GM21360 (cell line): ENCODE measurements at regions not wholly inside any gene's neighbourhood (a gene's known extent, or its start where the extent isn't known, plus 50 kb on each side); places are given as distances from the start of the nearest gene placed in this dataset.

Experiments used
- ATAC-seq: cut with Tn5 transposase; IDR thresholded peaks from one replicate; pipeline ENCODE4 v1.9.1; 2021; ENCODE audit warnings: mild to moderate bottlenecking, moderate library complexity; ENCODE audit not compliant: unreplicated experiment

DNA sequence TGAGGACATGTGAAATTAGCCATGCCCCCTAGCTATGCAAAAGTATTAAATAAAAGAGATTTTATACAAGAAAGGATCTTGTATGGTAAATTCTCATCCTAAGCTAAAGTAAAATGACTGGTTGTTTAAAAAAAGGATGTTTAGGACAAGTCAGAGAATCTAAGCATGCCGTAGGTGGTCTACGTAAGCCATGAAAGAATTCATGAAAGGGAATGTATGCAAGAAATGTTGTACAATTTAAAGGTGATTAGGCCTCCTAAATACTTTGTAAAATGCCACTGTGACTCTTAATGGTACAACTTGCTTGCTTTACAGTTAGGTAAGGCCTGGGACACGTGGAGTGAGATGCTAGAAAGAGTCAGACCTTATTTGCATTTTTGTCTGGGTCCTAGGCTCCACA lies 209.0 kb downstream of the EFHB start:
- no peak for ATAC-seq

DNA sequence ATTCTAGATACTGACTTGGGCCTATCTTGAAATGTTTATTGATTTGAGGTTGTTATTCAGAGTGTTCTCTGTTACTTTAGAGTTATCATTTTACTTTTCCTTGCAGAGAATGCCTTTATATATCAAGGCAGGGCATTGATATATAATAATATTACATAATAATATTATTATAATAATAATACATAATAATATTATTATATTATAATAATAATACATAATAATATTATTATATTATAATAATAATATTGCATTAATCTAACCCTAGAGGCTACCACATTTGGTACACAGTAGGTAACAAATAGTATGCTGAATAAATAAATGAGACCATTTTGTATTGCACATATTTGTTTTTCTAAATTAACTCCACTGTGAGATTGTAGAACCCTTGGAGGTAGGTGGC lies 216.3 kb downstream of the EFHB start:
- no peak for ATAC-seq

GRCh38 chr3:19711160-19711782 lies 222.7 kb downstream of the EFHB start:
- peak; percentile 77 for ATAC-seq

DNA sequence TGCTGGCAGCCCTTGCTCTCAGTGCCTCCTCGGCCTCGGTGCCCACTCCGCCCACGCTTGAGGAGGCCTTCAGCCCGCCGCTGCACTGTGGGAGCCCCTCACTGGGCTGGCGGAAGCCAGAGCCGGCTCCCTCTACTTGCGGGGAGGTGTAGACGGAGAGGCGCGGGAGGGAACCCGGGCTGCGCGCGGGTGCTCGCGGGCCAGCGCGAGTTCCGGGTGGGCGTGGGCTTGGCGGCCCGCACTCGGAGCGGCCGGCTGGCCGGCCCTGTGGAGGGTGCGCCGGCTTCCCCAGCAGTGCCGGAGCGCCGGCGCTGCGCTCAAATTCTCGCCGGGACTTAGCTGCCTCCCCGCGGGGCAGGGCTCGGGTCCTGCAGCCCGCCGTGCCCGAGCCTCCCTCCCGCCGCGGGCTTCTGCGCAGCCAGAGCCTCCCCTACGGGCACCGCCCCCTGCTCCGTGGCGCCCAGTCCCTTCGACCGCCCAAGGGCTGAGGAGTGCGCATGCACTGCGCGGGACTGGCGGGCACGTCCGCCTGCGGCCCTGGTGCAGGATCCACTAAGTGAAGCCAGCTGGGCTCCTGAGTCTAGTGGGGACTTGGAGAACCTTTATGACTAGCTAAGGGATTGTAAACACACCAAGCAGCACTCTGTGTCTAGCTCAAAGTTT lies 231.5 kb downstream of the EFHB start:
- ATAC-seq: no peak

DNA sequence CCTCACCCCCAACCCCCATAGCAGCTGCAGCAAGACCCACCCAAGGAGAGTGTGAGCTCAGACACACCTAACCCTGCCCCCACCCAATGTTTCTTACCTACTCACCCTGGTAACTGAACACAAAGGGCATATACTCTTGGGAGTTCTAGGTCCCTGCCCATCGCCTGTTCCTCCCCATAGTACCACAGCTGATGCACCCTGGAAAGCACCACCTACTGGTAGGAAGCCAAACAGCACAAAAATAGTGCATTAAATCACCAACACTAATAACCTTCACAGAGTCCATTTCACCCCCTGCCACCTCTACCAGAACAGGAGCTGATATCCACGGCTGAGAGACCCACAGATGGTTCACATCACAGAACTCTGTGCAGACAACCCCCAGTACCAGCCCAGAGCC lies 245.2 kb downstream of the EFHB start:
- no peak for ATAC-seq

GRCh38 chr3:19668163-19668562 lies 265.9 kb downstream of the EFHB start:
- no peak for ATAC-seq

- no peak for ATAC-seq
Observed at GRCh38 chr3:19662486-19662885, 271.5 kb downstream of the EFHB start.

DNA sequence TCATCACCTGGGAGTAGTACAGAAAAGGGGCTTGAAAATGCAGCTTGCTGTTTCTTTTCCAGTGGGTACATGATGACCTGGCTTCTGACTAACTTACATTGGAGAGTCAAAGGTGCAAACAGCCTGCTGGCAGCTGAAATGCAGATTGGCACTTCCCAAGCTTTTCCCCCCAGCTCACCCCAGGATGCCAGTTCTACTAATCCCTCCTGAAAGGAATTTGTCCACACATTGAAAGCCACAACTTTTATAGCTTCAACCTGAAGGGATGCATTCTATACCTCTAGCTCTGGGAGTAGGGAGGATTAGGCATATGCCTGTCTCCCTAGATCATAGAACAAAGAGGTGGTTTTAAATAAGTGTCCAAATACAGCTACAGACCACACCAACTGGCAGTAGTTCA lies 281.7 kb downstream of the EFHB start:
- ATAC-seq: no peak

GRCh38 chr3:19645093-19645492 lies 288.9 kb downstream of the EFHB start:
- peak; percentile 70 for ATAC-seq

GRCh38 chr3:19644405-19644804 lies 289.6 kb downstream of the EFHB start:
- peak; percentile 73 for ATAC-seq

DNA sequence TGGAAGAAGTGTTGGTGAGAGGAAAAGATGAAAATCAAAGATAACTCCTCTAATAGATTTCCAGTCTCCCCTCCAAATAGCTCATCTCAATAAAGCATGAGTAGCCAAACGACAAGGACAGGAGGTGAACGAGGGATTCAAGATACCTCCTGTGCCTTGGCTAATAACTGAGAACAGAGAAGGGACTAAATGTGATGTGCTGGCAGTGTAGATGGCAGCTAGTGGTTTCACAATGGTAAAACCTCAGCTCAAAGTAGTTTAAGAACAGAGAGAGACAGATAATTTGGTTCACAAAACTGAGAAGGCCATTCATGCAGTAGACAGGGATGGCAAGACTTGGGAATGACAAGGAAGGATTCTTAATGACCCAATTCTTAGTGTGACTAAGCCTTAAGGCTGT lies 292.6 kb downstream of the EFHB start:
- no peak for ATAC-seq

DNA sequence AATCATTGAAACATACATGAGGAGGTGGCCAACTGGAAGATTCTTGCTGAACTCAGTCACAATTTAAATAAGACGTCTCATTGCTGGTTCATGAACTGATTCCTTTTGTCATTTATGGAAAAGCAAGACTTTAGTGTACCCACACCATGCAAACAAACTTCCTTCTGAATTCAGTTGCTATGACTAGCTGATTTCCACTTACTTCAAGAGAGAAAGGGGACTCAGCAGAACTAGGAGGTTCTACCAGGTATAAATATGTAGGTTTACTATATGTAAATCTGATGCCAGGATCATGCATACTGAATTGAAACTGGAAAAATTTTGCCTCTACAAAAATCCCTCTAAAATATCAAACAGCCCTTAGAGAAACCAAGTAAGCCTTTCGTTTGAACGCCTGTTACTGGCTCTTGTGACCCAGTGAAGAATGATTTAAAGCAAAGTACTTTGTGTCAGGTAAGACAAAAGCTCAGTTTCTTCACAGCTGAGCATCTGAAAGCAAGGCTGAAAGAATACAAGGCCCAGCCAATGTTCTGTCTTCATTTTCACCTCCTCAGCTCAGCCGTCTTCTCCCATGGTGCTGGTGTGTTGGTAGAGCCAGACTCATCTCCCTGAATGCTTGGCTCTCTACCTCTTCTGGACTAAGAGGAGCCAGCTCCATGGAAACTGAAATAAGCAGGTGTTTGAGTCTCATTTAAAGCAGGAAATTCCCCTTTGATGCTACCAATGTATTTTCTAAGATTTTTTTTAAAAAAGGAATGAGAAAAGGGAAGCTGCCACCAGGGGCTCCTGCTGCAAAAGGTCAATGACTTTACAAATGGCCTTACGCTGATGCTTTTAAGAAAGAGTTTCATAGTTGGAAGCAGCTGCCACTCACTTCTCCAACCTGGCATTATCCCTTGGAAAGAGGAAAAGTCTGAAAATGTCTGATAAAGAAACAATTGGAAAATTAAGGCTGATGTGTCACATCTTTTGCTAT lies 301.6 kb downstream of the EFHB start:
- no peak for ATAC-seq

DNA sequence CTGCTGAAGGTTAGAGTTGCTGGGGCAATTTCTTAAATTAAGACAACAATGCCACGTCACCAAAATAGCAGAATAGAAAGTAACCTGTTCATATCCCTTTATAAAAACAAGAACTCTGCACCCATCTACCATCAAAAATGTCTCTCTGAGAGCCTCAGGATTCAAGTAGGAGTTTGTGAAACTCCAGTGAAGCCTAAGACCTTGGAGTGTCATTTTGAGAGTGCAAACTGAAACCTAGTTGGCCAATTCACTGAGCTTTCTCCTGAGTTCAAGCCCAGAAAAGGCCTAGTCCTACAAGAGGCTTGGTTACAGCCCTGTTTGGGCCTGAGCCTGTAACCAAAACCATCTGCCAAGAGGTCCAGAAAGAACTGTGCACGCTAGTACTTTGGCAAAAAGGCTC lies 335.1 kb downstream of the EFHB start:
- peak; percentile 93 for ATAC-seq

DNA sequence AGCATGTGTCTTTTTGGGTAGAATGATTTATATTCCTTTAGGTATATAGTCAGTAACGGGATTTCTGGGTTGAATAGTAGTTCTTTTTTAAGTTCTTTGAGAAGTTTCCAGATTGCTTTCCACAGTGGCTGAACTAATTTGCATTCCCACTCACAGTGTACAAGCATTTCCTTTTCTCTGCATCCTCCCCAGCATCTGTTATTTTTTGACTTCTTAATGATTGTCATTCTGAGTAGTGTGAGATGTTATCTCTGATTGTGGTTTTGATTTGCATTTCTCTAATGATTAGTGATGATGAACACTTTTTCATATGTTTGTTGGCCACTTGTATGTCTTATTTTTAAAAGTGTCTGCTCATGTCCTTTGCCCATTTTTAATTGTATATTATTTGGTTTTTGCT lies 337.6 kb downstream of the EFHB start:
- no peak for ATAC-seq

DNA sequence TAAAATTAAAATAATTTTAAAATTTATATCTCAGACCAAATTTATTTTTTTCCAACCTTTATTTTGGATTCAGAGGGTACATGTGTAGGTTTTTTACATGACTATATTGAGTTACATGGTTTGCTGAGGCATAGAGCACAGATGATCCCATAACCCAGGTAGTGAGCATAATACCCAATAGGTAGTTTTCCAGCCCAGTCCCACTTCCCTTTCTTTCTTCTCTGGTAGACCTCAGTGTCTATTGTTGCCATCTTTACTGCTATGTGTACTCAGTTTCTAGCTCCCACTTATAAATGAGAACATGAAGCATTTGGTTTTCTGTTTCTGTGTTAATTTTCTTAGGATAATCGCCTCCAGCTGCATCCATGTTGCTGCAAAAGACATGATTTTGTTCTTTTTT lies 338.1 kb downstream of the EFHB start:
- no peak for ATAC-seq
